Vagina (tissue), 2 donors: ENCODE measurements at regions not wholly inside any gene's neighbourhood (a gene's known extent, or its start where the extent isn't known, plus 50 kb on each side); places are given as distances from the start of the nearest gene placed in this dataset. TPM values are rescaled to one million over a fixed set of nuclear protein-coding genes. Genes with fewer than 3 reads are reported as not detected.

Source experiments
- DNase-seq, 2 donors: peaks; one replicate each; pipeline ENCODE4 v3.0.0-alpha.2; 2017; ENCODE audit errors: extremely low spot score in 2 of 2
- H3K27ac ChIP-seq: fragments of 200-600 bp; sonication (generic); one replicate; pipeline ENCODE4 v1.5.1; 2019
- H3K27me3 ChIP-seq: fragments of 200-600 bp; sonication (generic); one replicate; pipeline ENCODE4 v1.5.1; 2019
- H3K36me3 ChIP-seq, 2 donors: fragments of 200-600 bp; sonication (generic); one replicate each; pipeline ENCODE4 v1.5.1; 2017 to 2019
- H3K4me1 ChIP-seq: fragments of 200-600 bp; sonication (generic); one replicate; pipeline ENCODE4 v1.5.1; 2019
- H3K4me3 ChIP-seq, 2 donors: fragments of 200-600 bp; sonication (generic); 1 replicate in 1 of 2; 2 replicates in 1 of 2; pipeline ENCODE4 v1.5.1; 2016 to 2019
- H3K9me3 ChIP-seq: fragments of 200-600 bp; sonication (generic); one replicate; pipeline ENCODE4 v1.5.1; 2019
- CTCF ChIP-seq, 3 experiments: fragments of 450-650 bp in 2 of 3; fragments of 200-600 bp in 1 of 3; sonication (generic) in 1 of 3; IDR thresholded peaks; one replicate each; pipeline ENCODE4 v1.5.1; 2017 to 2019; ENCODE audit warnings: antibody characterized with exemption in 3 of 3, mild to moderate bottlenecking in 2 of 3, moderate library complexity in 2 of 3
- POLR2A ChIP-seq, 2 donors: fragments of 450-650 bp; IDR thresholded peaks; one replicate each; pipeline ENCODE4 v1.6.1; 2017; ENCODE audit warnings: antibody characterized with exemption in 2 of 2, mild to moderate bottlenecking in 2 of 2, moderate library complexity in 2 of 2
- POLR2AphosphoS5 ChIP-seq, 2 donors: sonication (generic); formaldehyde crosslinking; IDR thresholded peaks; one replicate each; pipeline ENCODE4 v1.9.0; 2017; ENCODE audit warnings: antibody characterized with exemption in 2 of 2, mild to moderate bottlenecking in 2 of 2, low read depth in 1 of 2; ENCODE audit not compliant: insufficient read depth in 1 of 2
- intact Hi-C: fragments of 100-400 bp; cut with DNase I; formaldehyde crosslinking; loops from one replicate; pipeline ENCODE4 v1.15.1; 2023
- microRNA-seq: library from miRNA; unstranded; fragments of <30 nt; microRNA quantifications from one replicate; pipeline ENCODE4, GENCODE V29; 2017; ENCODE audit warnings: borderline number of aligned reads, borderline replicate concordance
- small RNA-seq: library from RNA; depleted of rRNA; stranded (forward); fragments of <200 nt; gene quantifications from one replicate; pipeline ENCODE3, GENCODE V24; 2016

- Histone ChIP-seq H3K36me3 (no peaks in the 10 kb centered on the region), H3K27me3 (no peaks in the 10 kb centered on the region), H3K4me1 (no peaks in the 10 kb centered on the region), H3K9me3 (no peaks in the 10 kb centered on the region), H3K4me3 (no peak overlapping the region), H3K27ac (no peak overlapping the region)
- DNase-seq: no peak
- intact Hi-C loops: no loop called here
- TF ChIP-seq POLR2A (IDR thresholded peaks at IDR 0.05) (no peak), POLR2AphosphoS5 (IDR thresholded peaks at IDR 0.05; ENCODE audit: insufficient read depth in 1 of 2, low read depth in 1 of 2) (no peak), CTCF (IDR thresholded peaks at IDR 0.05) (no peak)
Measured at GRCh38 chr6:139427199-139427598, 52.8 kb upstream of the CITED2 start.

- Histone ChIP-seq H3K27ac (no peak overlapping the region), H3K4me1 (no peaks in the 10 kb centered on the region), H3K27me3 (no peaks in the 10 kb centered on the region), H3K36me3 (no peaks in the 10 kb centered on the region), H3K4me3 (no peak overlapping the region), H3K9me3 (no peaks in the 10 kb centered on the region)
- TF ChIP-seq POLR2AphosphoS5 (IDR thresholded peaks at IDR 0.05; ENCODE audit: insufficient read depth in 1 of 2, low read depth in 1 of 2) (no peak), POLR2A (IDR thresholded peaks at IDR 0.05) (no peak), CTCF (IDR thresholded peaks at IDR 0.05) (no peak)
- intact Hi-C loops: no loop called here
- DNase-seq: no peak
Measured at GRCh38 chr6:139426795-139427194, 52.3 kb upstream of the CITED2 start.

- Histone ChIP-seq H3K9me3 (no peaks in the 10 kb centered on the region), H3K36me3 (no peaks in the 10 kb centered on the region), H3K27ac (no peak overlapping the region), H3K4me1 (no peaks in the 10 kb centered on the region), H3K27me3 (no peaks in the 10 kb centered on the region), H3K4me3 (no peak overlapping the region)
- intact Hi-C loops: no loop called here
- no peak for DNase-seq
- TF ChIP-seq POLR2AphosphoS5 (IDR thresholded peaks at IDR 0.05; ENCODE audit: insufficient read depth in 1 of 2, low read depth in 1 of 2): no peak
- TF ChIP-seq POLR2A (IDR thresholded peaks at IDR 0.05): no peak
- TF ChIP-seq CTCF (IDR thresholded peaks at IDR 0.05): no peak
Measured at GRCh38 chr6:139425780-139426179, 51.3 kb upstream of the CITED2 start.

GRCh38 chr6:139423971-139424667, 49.7 kb upstream of the CITED2 start:
- H3K27ac ChIP-seq: no peak overlapping the region
- intact Hi-C loops: no loop called here
- H3K4me3 ChIP-seq: no peak overlapping the region
- TF ChIP-seq POLR2A (IDR thresholded peaks at IDR 0.05) (no peak), CTCF (IDR thresholded peaks at IDR 0.05) (no peak), POLR2AphosphoS5 (IDR thresholded peaks at IDR 0.05; ENCODE audit: insufficient read depth in 1 of 2, low read depth in 1 of 2) (no peak)
- H3K36me3 ChIP-seq: no peaks in the 10 kb centered on the region
- DNase-seq: no peak
- no peaks in the 10 kb centered on the region for H3K4me1 ChIP-seq
- no peaks in the 10 kb centered on the region for H3K27me3 ChIP-seq
- no peaks in the 10 kb centered on the region for H3K9me3 ChIP-seq

Small RNA genes lying in the stretch of these regions (microRNA-seq; reads per million reads assigned to microRNA genes)
- gene MIR3668 (not detected), gene MIR4465 (not detected)

Small RNA genes lying in the stretch of these regions (small RNA-seq; reads per million reads assigned to genes)
- not detected for gene AL357080.1
- gene MIR3668: not detected
- gene MIR4465: not detected
- not detected for gene RN7SKP106
- not detected for gene RNA5SP220
